Right hindlimb (tissue), 1 donor: ENCODE measurements at regions not wholly inside any gene's neighbourhood (a gene's known extent, or its start where the extent isn't known, plus 50 kb on each side); places are given as distances from the start of the nearest gene placed in this dataset.
"Not testable (repeated sequence)": the region's sequence is repeated elsewhere in the genome, so short reads cannot be mapped to it uniquely, and the experiment has no call there.

ENCODE experiments used
- DNase-seq: peaks from one replicate; pipeline ENCODE4 v3.0.0-alpha.2; 2018

GRCh38 chr2:91498065-91498449 lies 2806.6 kb downstream of the RPIA start:
- DNase-seq = not testable (repeated sequence)

- DNase-seq = peak; percentile 29
These were observed 2807.2 kb downstream of the RPIA start for GRCh38 chr2:91498513-91499250.

GRCh38 chr2:91499431-91500050 lies 2808.1 kb downstream of the RPIA start:
- peak; percentile 14 for DNase-seq

- not testable (repeated sequence) for DNase-seq
These were observed 2808.9 kb downstream of the RPIA start for GRCh38 chr2:91500246-91500977.

GRCh38 chr2:91500978-91501310 lies 2809.5 kb downstream of the RPIA start:
- not testable (repeated sequence) for DNase-seq

GRCh38 chr2:91501481-91502080 lies 2810.1 kb downstream of the RPIA start:
- DNase-seq = not testable (repeated sequence)

- DNase-seq = not testable (repeated sequence)
These were observed 2812.1 kb downstream of the RPIA start for GRCh38 chr2:91503572-91503958.

GRCh38 chr2:91503959-91504741 lies 2812.7 kb downstream of the RPIA start:
- not testable (repeated sequence) for DNase-seq

- DNase-seq = not testable (repeated sequence)
These were observed 2817.3 kb downstream of the RPIA start for GRCh38 chr2:91508816-91509215.

GRCh38 chr2:91509276-91509675 lies 2817.8 kb downstream of the RPIA start:
- not testable (repeated sequence) for DNase-seq

- DNase-seq = not testable (repeated sequence)
These were observed 2819.7 kb downstream of the RPIA start for GRCh38 chr2:91511166-91511565.

- DNase-seq = not testable (repeated sequence)
These were observed 2824.5 kb downstream of the RPIA start for GRCh38 chr2:91515966-91516365.

- not testable (repeated sequence) for DNase-seq
These were observed 2825.2 kb downstream of the RPIA start for GRCh38 chr2:91516669-91517068.

- not testable (repeated sequence) for DNase-seq
These were observed 2826.4 kb downstream of the RPIA start for GRCh38 chr2:91517846-91518245.

- not testable (repeated sequence) for DNase-seq
These were observed 2827.0 kb downstream of the RPIA start for GRCh38 chr2:91518361-91518981.

GRCh38 chr2:91519359-91519758 lies 2827.9 kb downstream of the RPIA start:
- DNase-seq = not testable (repeated sequence)

GRCh38 chr2:91519914-91520313 lies 2828.4 kb downstream of the RPIA start:
- not testable (repeated sequence) for DNase-seq

- DNase-seq = not testable (repeated sequence)
These were observed 2829.1 kb downstream of the RPIA start for GRCh38 chr2:91520523-91520922.

- DNase-seq = not testable (repeated sequence)
These were observed 2829.6 kb downstream of the RPIA start for GRCh38 chr2:91520972-91521535.

GRCh38 chr2:91521944-91522343 lies 2830.5 kb downstream of the RPIA start:
- DNase-seq = not testable (repeated sequence)

- not testable (repeated sequence) for DNase-seq
These were observed 2831.4 kb downstream of the RPIA start for GRCh38 chr2:91522877-91523276.

GRCh38 chr2:91523751-91524150 lies 2832.3 kb downstream of the RPIA start:
- DNase-seq = not testable (repeated sequence)
